Amniotic epithelial cell (primary cell): ENCODE measurements at regions not wholly inside any gene's neighbourhood (a gene's known extent, or its start where the extent isn't known, plus 50 kb on each side); places are given as distances from the start of the nearest gene placed in this dataset.

Source experiments
- DNase-seq: peaks from one replicate; pipeline ENCODE4 v3.0.0-alpha.2; 2010; ENCODE audit warnings: low read depth

- peak; percentile 75 for DNase-seq
These were observed 133.1 kb downstream of the KDR start for GRCh38 chr4:54992266-54992665.

GRCh38 chr4:54988655-54989054, 136.7 kb downstream of the KDR start:
- no peak for DNase-seq

DNA sequence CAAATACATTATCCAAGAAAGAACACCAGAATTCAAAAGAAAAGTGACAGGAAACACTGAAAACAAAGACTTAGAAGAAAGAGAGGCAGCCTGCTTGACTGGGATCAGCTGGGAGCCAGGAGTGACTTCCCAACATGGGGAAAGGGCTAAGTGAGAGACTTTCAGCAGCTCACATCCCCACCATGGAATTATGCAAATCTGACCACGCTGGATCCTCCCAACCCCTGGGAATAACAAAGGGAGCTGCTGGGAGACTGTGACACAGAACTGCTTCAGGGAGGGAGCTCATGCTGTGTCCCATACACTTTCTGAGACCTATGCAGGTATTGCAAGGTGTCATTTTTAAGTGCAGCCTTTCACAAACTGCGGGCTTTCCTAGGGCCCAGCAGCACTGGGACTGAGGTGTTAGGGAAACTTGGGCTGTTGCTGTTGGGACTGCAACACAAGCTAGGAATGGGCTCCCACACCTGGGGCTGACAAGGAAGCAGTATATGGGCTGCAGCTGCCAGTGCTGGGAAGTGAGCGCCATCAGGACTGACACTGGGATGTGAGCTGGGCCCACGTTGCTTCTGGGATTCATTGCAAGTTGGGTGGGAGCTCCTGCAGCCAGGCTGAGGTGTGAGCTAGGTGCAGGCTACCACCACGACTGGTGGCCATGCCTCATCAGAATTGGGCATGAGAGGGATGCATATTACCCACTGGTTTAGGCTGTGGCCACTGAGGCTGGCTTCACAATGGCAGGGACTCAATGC, 139.1 kb downstream of the KDR start:
- DNase-seq = no peak

DNA sequence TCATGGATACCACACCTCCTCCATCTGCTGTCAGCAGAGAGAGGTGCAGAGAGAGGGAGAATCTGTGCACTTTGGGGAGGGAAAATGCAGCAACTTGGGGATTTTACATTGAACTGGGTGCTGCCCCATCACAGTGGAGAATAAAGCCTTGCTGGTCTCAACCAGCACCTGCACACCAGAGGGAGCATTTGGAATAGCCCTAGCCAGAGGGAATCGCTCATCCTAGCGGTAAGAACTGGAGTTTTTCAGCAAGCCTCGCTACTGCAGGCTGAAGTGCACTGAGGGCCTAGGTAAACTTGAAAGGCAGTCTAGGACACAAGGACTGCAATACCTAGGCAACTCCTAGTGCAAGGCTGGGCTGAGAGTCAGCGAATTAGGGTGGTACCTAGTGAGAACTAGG, 148.7 kb downstream of the KDR start:
- no peak for DNase-seq

DNA sequence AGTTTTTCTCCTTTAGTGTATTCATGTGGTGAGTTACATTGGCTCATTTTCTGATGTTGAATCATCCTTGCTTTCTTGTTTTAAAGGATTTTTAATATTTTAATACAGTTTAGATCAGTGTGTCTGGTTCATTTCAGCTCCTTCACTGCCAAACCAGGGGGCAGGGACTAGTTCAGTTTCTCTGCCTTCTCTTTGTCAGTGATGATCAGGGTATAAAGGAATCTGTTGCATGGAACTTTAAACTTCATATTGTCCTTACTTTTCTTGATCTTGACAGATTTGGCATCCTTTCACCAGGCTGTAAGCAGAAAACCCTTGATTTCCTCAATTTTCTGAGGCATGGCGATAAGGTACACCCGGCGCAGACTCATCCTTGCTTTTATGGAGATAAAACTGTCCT, 149.4 kb downstream of the KDR start:
- no peak for DNase-seq

GRCh38 chr4:54973784-54974183, 151.6 kb downstream of the KDR start:
- no peak for DNase-seq

DNA sequence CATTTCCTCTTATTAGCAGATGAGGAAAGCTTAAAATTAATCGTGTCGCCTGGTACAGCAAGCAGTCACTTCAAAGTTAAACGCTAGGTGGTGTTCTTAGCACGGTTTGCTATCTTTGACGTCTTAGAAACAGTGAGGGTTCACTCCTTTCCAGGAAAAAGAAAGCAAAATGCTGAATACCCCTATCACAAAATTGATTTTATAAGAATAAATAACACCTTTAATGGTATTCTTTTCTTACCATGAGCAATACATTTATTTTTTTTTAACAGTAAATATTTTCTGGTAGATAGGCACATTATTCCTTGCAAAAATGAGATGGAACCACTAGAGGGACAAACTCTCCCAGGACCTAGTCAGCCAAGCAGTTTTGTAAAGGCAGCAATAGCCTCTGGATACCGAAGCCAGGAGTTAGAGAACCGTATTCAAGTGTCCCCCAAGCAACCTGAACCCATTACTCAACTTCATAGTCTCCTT, 153.9 kb downstream of the KDR start:
- peak; percentile 60 for DNase-seq

DNA sequence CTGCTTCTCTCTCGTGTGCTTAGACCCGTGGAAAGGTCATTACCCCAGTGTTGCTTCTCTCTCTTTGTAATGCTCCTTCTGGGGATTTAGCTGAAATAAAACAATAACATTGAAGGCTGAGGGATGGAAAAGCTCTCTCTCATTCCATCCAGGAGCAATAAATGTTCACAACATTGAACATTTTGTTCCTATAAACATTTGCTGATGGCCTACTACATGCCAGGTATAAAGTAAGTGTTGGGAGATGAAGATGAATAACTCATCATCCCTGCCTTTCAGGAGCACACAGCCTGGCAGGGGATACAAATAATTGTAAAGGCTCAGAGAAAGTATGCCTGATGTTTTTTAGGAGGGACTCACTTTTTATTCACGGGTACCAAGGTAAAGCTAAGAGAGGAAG, 158.1 kb downstream of the KDR start:
- no peak for DNase-seq

DNA sequence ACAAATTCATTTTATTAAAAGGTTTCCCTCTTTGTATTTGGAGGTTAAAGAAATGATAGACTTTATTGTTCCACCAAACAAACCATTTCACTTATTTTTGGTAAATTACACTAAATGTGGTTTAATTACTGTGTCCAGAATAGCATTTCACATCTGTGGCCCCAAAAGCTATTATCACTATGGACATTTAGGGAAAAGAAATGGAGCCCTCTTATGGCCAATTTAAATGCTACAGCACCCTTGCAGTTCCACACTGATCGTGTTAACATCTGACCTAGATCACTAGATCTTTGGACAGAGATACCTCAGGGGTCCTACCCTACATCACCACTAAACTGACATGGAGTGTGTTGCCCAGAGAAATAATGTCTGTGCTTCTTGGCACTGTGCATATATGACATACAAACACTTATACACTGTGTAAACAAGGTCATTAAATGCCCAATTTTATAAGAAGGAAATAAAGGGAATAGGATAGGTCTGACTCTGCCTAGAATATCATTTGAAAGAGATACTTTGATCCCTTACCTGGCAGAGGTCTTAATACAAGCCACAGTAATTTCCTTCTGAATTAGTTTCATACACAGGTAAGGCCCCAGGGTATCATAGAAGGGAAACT, 163.9 kb downstream of the KDR start:
- peak; percentile 35 for DNase-seq

GRCh38 chr4:54959651-54960116, 165.7 kb downstream of the KDR start:
- peak; percentile 74 for DNase-seq

- no peak for DNase-seq
These were observed 166.3 kb downstream of the KDR start for GRCh38 chr4:54959131-54959530.

GRCh38 chr4:54958236-54958635, 167.2 kb downstream of the KDR start:
- peak; percentile 61 for DNase-seq

GRCh38 chr4:54954656-54955388, 170.6 kb downstream of the KDR start:
- no peak for DNase-seq

- DNase-seq = no peak
These were observed 178.7 kb downstream of the KDR start for GRCh38 chr4:54946741-54947140.

- DNase-seq = no peak
These were observed 179.6 kb downstream of the KDR start for GRCh38 chr4:54945838-54946237.

GRCh38 chr4:54942721-54943120, 182.7 kb downstream of the KDR start:
- no peak for DNase-seq

DNA sequence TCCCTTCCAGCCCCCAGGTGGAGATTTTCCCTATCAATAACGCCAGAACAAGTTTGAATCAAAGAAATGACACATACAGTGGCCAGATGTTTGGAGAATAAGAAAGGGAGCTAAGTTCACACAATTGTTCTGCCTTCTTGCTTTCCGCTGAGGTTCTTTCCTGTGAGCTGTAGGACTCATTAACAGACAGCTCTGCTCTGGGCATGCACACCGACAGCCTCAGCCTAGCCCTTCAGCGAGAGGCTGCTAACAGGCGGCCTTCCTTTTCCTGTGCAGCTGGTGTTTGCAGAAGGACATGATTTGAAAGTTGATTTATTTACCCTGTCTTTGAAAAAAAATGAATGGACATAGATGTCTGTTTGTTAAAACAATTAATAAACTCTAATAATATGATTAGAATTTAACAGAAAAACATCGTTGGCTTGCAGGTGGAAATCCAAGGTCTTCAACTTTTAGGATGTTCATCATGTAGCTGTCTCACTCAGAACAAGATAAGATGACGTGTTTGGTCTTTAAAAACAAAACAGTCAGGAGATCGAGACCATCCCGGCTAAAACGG, 183.3 kb downstream of the KDR start:
- no peak for DNase-seq

DNA sequence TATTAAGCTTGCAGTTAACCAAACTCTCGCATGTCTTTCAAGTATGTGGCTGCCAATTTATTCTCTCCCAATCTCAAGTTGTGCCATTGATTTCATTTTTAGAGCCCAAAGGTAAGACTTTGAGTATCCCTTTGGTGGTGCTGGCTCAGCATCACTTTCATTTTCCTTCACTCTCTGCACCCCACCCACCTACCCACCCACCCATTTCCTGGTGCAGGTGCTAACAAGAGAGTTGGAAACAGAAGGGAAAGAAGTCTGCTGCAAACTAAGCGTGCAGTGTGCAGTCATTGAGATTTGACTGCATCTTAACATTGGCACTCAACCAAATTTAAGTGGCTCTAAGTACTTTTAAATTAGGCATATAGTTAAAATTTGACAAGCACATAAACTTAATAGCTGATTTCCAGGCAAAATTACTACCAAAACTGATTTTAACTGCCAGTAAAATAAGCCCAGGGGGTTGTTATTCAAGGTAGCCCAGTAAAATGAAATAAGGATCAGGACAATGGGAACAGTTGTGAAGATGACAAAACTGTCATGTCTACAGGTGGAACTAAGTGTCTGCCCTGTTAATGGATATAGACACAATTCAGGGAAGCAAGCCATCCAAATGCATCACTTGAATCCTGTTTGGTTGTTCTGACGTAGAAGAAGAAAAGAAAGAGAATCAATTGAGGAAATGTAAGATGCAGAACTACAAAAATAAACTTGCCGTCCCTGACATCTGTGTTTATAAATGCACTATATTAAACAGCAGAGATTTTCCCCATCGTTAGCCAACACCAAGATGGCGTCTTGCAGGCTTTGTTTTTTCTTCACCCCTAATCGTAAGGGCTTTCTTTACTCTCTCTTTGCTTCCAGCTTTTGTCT, 184.2 kb downstream of the KDR start:
- DNase-seq = no peak

DNA sequence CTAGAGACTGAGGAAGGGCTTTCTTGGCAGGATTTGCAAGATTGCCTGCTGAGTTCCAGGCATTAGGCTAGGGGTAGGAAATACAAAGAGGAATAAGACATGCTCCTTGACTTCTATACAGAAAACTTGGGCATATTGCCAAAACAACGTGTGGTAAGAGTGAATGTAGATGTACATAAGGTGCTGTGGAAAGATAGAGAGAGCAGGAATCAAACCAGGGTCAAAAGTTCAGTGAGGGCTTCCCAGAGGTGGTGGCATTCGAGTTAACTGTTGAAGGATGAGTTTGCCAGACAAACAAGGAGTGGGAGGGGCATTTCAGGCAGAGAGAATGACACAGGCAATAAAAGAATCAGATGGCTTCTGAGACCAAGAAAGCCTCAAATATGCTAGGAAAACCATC, 187.9 kb downstream of the KDR start:
- DNase-seq = peak; percentile 13

DNA sequence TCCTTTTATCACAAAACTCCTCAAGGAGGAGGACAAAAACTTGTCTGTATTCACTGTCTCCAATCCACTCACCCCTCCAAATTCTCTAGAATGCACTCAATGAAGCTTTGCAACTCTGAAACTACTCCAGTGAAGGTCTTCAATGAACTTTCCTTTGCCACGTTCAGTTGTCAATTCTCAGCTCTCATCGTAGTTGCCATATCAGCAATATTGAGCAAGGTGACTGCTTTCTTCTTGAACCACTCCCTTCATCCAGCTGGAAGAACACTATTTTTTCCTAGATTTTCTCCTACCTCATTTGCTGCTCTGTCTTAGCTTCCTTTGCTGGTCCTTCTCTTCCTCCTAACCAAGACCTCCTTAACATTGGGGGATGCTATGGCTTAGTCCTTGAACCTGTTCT, 191.8 kb downstream of the KDR start:
- DNase-seq = no peak

- peak; percentile 48 for DNase-seq
These were observed 195.2 kb downstream of the KDR start for GRCh38 chr4:54930226-54930625.

- DNase-seq = no peak
These were observed 195.9 kb downstream of the KDR start for GRCh38 chr4:54929459-54929858.
